H1 (cell line): ENCODE measurements at regions not wholly inside any gene's neighbourhood (a gene's known extent, or its start where the extent isn't known, plus 50 kb on each side); places are given as distances from the start of the nearest gene placed in this dataset.

Source experiments
- CTCF ChIA-PET: fragments of 300-600 bp; sonication (Branson Sonifier 250); formaldehyde crosslinking; loops from one replicate; lab custom pipeline; 2021; ENCODE audit not compliant: partially characterized antibody; lab: Charles Lee
- POLR2A ChIA-PET: fragments of 300-600 bp; sonication (Branson Sonifier 250); formaldehyde crosslinking; loops from one replicate; lab custom pipeline; 2021; ENCODE audit warnings: inconsistent platforms; ENCODE audit not compliant: partially characterized antibody; lab: Charles Lee
- DNase-seq, 2 experiments: peaks; one replicate each; pipeline versions ENCODE4 v3.0.0 to v3.0.0-alpha.2; 2010 to 2022; ENCODE audit warnings: low spot score in 2 of 2, low read depth in 1 of 2, mixed read lengths in 1 of 2
- FAIRE-seq: peaks from 2 replicates; lab custom pipeline; 2011; peaks lifted over from hg19 to GRCh38; lab: Jason Lieb, UNC
- H2AFZ ChIP-seq: 2 replicates; pipeline ENCODE4 v1.8.1; 2012; ENCODE audit warnings: low read length, inconsistent platforms
- H2AK5ac ChIP-seq: 2 replicates; pipeline ENCODE4 v1.6.1; 2013; ENCODE audit warnings: low read depth, low read length
- H2BK120ac ChIP-seq: replicated peaks from 2 replicates; pipeline ENCODE3; 2013; ENCODE audit warnings: low read depth, low read length, inconsistent platforms
- H2BK12ac ChIP-seq: 2 replicates; pipeline ENCODE4 v1.6.1; 2013; ENCODE audit warnings: low read depth, low read length
- H2BK15ac ChIP-seq: 2 replicates; pipeline ENCODE4 v1.6.1; 2013; ENCODE audit warnings: low read length
- H2BK20ac ChIP-seq: 2 replicates; pipeline ENCODE4 v1.6.1; 2013; ENCODE audit warnings: low read length
- H2BK5ac ChIP-seq: 2 replicates; pipeline ENCODE4 v1.6.1; 2013; ENCODE audit warnings: low read depth, low read length
- H3K14ac ChIP-seq: 2 replicates; pipeline ENCODE4 v1.6.1; 2013; ENCODE audit warnings: inconsistent platforms; ENCODE audit not compliant: insufficient read length
- H3K18ac ChIP-seq: 2 replicates; pipeline ENCODE4 v1.6.1; 2013; ENCODE audit warnings: low read length; ENCODE audit errors: extremely low read depth
- H3K23ac ChIP-seq: 2 replicates; pipeline ENCODE4 v1.6.1; 2013; ENCODE audit warnings: inconsistent platforms; ENCODE audit not compliant: insufficient read length
- H3K23me2 ChIP-seq: 2 replicates; pipeline ENCODE4 v1.6.1; 2013; ENCODE audit warnings: low read depth, low read length
- H3K27ac ChIP-seq: 2 replicates; pipeline ENCODE4 v1.6.1; 2011; ENCODE audit warnings: low read depth, low read length, inconsistent platforms
- H3K27me3 ChIP-seq, 4 experiments: replicated peaks in 1 of 4; 1 replicate in 1 of 4; 2 replicates in 3 of 4; pipeline versions ENCODE4 v1.6.1 to v1.8.1; 2011 to 2013; ENCODE audit warnings: low read length in 3 of 4, mild to moderate bottlenecking in 3 of 4, inconsistent platforms in 2 of 4, mixed read lengths in 2 of 4, moderate library complexity in 1 of 4; ENCODE audit not compliant: control insufficient read depth in 3 of 4, insufficient read depth in 3 of 4; ENCODE audit errors: extremely low read depth in 1 of 4
- H3K36me3 ChIP-seq, 4 experiments: 2 replicates each; pipeline versions ENCODE4 v1.6.1 to v1.8.1; 2011 to 2013; ENCODE audit warnings: mild to moderate bottlenecking in 4 of 4, low read length in 3 of 4, moderate library complexity in 2 of 4, control low read depth in 1 of 4, inconsistent platforms in 1 of 4; ENCODE audit not compliant: insufficient read depth in 4 of 4, control insufficient read depth in 2 of 4
- H3K4ac ChIP-seq: replicated peaks from 2 replicates; pipeline ENCODE3; 2013; ENCODE audit warnings: low read length, low read depth, mixed read lengths, inconsistent platforms; ENCODE audit not compliant: insufficient read length
- H3K4me1 ChIP-seq, 4 experiments: replicated peaks in 1 of 4; 1 replicate in 1 of 4; 2 replicates in 3 of 4; pipeline versions ENCODE4 v1.6.1 to v1.8.1; 2011 to 2013; ENCODE audit warnings: low read length in 3 of 4, inconsistent platforms in 2 of 4, mixed read lengths in 1 of 4; ENCODE audit not compliant: insufficient read depth in 4 of 4, control insufficient read depth in 3 of 4
- H3K4me2 ChIP-seq, 2 experiments: 2 replicates each; pipeline versions ENCODE4 v1.6.1 to v1.8.1; 2011 to 2013; ENCODE audit warnings: low read depth in 2 of 2, low read length in 2 of 2, control low read depth in 1 of 2, inconsistent platforms in 1 of 2, mild to moderate bottlenecking in 1 of 2; ENCODE audit not compliant: insufficient read depth in 1 of 2
- H3K4me3 ChIP-seq, 4 experiments: fragments of 200-600, 300-600 bp in 1 of 4; sonication (generic), shearing (Covaris generic), sonication (Bioruptor Twin) in 1 of 4; 2 replicates each; pipeline versions ENCODE4 v1.5.1 to v1.8.1; 2011 to 2016; ENCODE audit warnings: low read length in 4 of 4, low read depth in 3 of 4, control low read depth in 2 of 4, inconsistent platforms in 2 of 4, mild to moderate bottlenecking in 2 of 4, mixed read lengths in 1 of 4, moderate library complexity in 1 of 4; ENCODE audit not compliant: insufficient read depth in 2 of 4; ENCODE audit errors: extremely low read depth in 1 of 4
- H3K56ac ChIP-seq: replicated peaks from 2 replicates; pipeline ENCODE3; 2013; ENCODE audit warnings: low read depth, mild to moderate bottlenecking, mixed read lengths, low read length, inconsistent platforms; ENCODE audit not compliant: insufficient read length
- H3K79me1 ChIP-seq: 2 replicates; pipeline ENCODE4 v1.6.1; 2013; ENCODE audit warnings: low read depth, low read length, control low read depth
- H3K79me2 ChIP-seq, 2 experiments: 2 replicates each; pipeline versions ENCODE4 v1.6.1 to v1.8.1; 2012 to 2013; ENCODE audit warnings: low read length in 2 of 2, mild to moderate bottlenecking in 2 of 2, inconsistent platforms in 1 of 2; ENCODE audit not compliant: insufficient read depth in 2 of 2, control insufficient read depth in 1 of 2
- H3K9ac ChIP-seq, 4 experiments: replicated peaks in 1 of 4; 1 replicate in 1 of 4; 2 replicates in 3 of 4; pipeline versions ENCODE4 v1.6.1 to v1.8.1; 2011 to 2013; ENCODE audit warnings: low read depth in 3 of 4, low read length in 3 of 4, control low read depth in 2 of 4, mild to moderate bottlenecking in 2 of 4, moderate library complexity in 2 of 4, inconsistent platforms in 1 of 4; ENCODE audit errors: extremely low read depth in 1 of 4
- H3K9me3 ChIP-seq, 2 experiments: 2 replicates each; pipeline versions ENCODE4 v1.6.1 to v1.8.1; 2012 to 2013; ENCODE audit warnings: mild to moderate bottlenecking in 2 of 2, moderate library complexity in 2 of 2, control low read depth in 1 of 2, inconsistent platforms in 1 of 2, low read depth in 1 of 2, low read length in 1 of 2, mixed read lengths in 1 of 2; ENCODE audit not compliant: insufficient read depth in 2 of 2
- H4K20me1 ChIP-seq, 2 experiments: replicated peaks in 1 of 2; 2 replicates each; pipeline versions ENCODE3 to v1.8.1; 2011 to 2013; ENCODE audit warnings: inconsistent platforms in 2 of 2, low read length in 2 of 2, mild to moderate bottlenecking in 1 of 2; ENCODE audit not compliant: insufficient read depth in 2 of 2, control insufficient read depth in 1 of 2
- H4K5ac ChIP-seq: 2 replicates; pipeline ENCODE4 v1.6.1; 2013; ENCODE audit warnings: low read length, low read depth, mixed read lengths, inconsistent platforms; ENCODE audit not compliant: insufficient read length
- H4K8ac ChIP-seq: 2 replicates; pipeline ENCODE4 v1.8.0; 2013; ENCODE audit warnings: mild to moderate bottlenecking, moderate library complexity, low read length, inconsistent platforms; ENCODE audit not compliant: insufficient read depth; ENCODE audit errors: extremely low read depth
- H4K91ac ChIP-seq: replicated peaks from 2 replicates; pipeline ENCODE3; 2013; ENCODE audit warnings: low read length, mixed read lengths, inconsistent platforms; ENCODE audit not compliant: insufficient read length
- CHD7 ChIP-seq: fragments of 300-600 bp; sonication (generic); IDR thresholded peaks from 2 replicates; pipeline ENCODE4 v1.7.1; 2012; ENCODE audit warnings: low read length, moderate library complexity, mild to moderate bottlenecking, inconsistent platforms; ENCODE audit not compliant: insufficient replicate concordance
- WGBS, 2 experiments: shearing (Covaris generic) in 1 of 2; methylation state at CpG; one replicate each; pipeline versions ENCODE4 v1.1.6 to v1.1.7; 2013 to 2015; ENCODE audit warnings: low lambda C conversion rate in 2 of 2, mixed read lengths in 2 of 2, inconsistent platforms in 1 of 2, low coverage in 1 of 2, missing lambda C conversion rate in 1 of 2; ENCODE audit not compliant: insufficient replicate concordance in 2 of 2, insufficient coverage in 1 of 2, insufficient read length in 1 of 2; ENCODE audit errors: extremely low coverage in 1 of 2, missing lambda C conversion rate in 1 of 2; 5-methylcytosine and 5-hydroxymethylcytosine counted together

GRCh38 chr9:108434036-108434435 is 421.8 kb downstream of the ACTL7B start:
- H2AFZ ChIP-seq, result no peak overlapping the region
- no peak overlapping the region for H2BK20ac ChIP-seq
- H4K20me1 ChIP-seq, result no peaks in the 10 kb centered on the region
- no peak overlapping the region for H3K56ac ChIP-seq
- no peaks in the 10 kb centered on the region for H3K79me2 ChIP-seq
- no peak overlapping the region for H3K27ac ChIP-seq
- no peak overlapping the region for H3K4me3 ChIP-seq
- FAIRE-seq, result no peak
- no peak overlapping the region for H2BK120ac ChIP-seq
- H3K23ac ChIP-seq, result no peak overlapping the region
- CTCF ChIA-PET, result interaction anchor here (1.1 to 1.9 kb wide), 2 partner anchors 22 to 36 kb away, joined by 3 to 5 read pairs; no protein-coding TSS in a partner anchor
- H3K4me2 ChIP-seq, result no peak overlapping the region
- POLR2A ChIA-PET, result no interaction called here
- H4K5ac ChIP-seq, result no peak overlapping the region
- WGBS, 2 experiments, result 68% methylated on average over 2 of the region's 2 CpGs; no CpG with 5 or more reads in 1 of the 2 experiments
- H2BK15ac ChIP-seq, result no peak overlapping the region
- no peaks in the 10 kb centered on the region for H3K27me3 ChIP-seq
- no peak for DNase-seq
- no peaks in the 10 kb centered on the region for H3K79me1 ChIP-seq
- H3K23me2 ChIP-seq, result no peaks in the 10 kb centered on the region
- H3K9ac ChIP-seq, result no peak overlapping the region
- no peak overlapping the region for H2AK5ac ChIP-seq
- H2BK12ac ChIP-seq, result no peak overlapping the region
- no peak overlapping the region for H3K18ac ChIP-seq
- H2BK5ac ChIP-seq, result no peak overlapping the region
- H3K14ac ChIP-seq, result no peak overlapping the region
- H3K36me3 ChIP-seq, result no peaks in the 10 kb centered on the region
- no peak overlapping the region for H4K91ac ChIP-seq
- no peaks in the 10 kb centered on the region for H3K4me1 ChIP-seq
- H3K9me3 ChIP-seq, result no peaks in the 10 kb centered on the region
- no peak overlapping the region for H3K4ac ChIP-seq
- H4K8ac ChIP-seq, result no peak overlapping the region
- no peak for TF ChIP-seq CHD7
